Kidney glomerular epithelial cell (primary cell): ENCODE measurements at regions not wholly inside any gene's neighbourhood (a gene's known extent, or its start where the extent isn't known, plus 50 kb on each side); places are given as distances from the start of the nearest gene placed in this dataset.
"Not testable (repeated sequence)": the region's sequence is repeated elsewhere in the genome, so short reads cannot be mapped to it uniquely, and the experiment has no call there.

Source experiments
- DNase-seq: peaks from one replicate; lab custom pipeline; 2025; lab: John Stamatoyannopoulos, UW

DNA sequence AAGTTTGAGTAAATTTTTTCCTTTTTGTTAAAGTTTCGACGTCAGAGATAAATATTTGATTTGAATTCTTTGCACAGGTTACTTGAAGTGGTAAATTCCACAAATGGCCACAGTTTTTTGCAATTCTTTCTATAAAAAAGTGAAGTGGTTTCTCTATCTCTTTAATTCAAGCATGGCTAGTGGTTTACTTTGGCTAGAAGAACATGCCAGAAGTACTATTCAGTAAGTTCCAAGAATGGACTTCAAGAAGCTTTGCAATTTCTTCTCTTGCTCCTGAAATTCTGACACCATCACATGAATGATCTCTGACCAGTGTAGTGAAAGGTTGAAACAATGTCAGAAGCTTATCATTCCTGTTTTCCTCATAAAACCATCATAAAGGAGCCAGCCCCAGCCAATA, 55.7 kb upstream of the RNPC3 start:
- no peak for DNase-seq

DNA sequence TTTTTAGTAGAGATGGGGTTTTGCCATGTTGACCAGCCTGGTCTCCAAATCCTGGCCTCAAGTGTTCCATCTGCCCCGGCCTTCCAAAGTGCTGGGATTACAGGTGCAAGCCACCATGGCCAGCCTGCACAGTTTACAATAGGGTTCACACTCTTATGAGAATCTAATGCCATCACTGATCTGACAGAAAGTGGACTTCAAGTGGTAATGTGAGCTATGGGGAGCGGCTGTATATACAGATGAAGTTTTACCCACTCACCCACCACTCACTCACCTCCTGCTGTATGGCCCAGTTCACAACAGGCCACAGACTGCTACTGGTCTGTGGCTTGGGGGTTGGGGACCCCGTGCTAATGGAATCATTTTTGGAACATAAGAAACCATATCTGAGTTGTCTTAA, 58.4 kb upstream of the RNPC3 start:
- DNase-seq = no peak

DNA sequence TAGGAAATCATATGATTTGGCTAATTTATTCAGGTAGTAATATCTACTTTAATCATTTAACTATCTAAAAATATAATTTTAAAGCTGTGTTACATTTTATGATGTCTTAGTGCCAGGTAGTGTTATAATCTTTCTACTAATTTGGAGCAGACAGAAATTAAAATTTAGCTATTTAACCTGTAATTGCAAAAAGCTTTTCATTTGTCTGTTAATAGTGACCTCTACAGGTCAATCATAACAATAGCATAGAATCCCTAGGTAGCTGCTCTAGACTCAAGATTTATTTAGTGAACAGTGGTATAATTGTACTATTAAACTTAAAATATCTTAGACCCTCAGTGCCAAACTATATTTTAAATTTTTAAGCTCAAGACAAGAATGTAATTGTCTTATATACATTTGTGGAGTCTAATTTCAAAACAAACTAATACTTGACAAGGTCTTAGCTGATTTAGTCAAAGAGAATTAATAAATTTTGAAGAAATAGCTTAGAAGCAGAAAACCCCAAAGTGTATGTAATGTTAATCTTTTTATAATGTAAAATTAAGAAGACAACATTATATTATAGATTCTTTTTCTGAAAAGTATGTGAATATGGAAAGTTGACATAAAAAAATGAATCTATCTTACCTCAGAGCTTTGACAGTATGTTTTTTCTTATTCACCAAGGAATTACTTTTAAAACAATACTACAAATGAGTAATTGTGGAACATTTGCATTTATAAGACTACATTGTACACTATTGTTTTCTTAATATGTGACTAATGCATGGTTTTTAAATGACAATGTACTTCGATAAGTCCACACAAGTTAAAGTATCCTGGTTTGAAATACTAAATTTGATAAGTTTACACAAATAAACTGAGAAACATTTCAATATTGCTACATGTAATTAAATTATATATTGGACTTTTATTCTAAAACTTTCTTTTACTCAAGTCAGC, 64.1 kb upstream of the RNPC3 start:
- peak; percentile 73 for DNase-seq

DNA sequence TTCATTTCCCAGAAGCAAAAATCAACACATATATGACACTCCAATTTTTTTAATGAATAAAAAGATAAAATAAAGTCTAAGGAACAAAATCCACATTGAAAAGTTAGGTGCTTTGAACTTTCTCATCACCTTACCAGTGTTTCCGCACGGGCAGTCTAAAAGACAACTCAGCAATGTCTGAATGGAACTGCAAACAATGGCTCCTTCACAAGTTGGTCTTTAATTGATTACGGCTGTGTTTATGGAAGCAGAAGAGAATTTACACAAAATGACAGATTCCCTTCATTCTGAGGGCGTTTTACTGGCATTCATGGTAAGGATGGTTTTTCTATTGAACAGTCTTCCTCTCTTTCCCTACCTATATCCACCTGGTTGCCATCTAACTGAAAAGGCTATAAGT, 65.0 kb upstream of the RNPC3 start:
- DNase-seq = no peak

DNA sequence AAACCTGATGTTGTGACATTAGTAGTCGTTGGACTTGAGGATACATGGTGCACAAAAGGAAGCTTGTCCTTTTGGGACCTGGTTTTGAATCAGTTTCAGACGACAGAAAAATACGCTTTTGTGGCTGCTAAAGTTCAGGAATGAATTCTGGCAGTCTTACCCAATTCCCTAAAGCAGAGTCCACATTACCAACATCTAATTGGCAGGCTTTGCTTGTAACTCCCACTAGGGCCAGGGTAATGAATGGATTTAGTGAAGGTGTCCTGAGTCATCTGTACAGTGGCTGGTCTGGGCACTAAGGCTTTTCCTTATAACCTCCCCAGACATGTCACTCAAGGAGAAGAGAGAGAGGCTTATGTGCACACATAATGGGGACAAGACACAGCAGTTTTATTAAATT, 66.2 kb upstream of the RNPC3 start:
- DNase-seq = no peak

DNA sequence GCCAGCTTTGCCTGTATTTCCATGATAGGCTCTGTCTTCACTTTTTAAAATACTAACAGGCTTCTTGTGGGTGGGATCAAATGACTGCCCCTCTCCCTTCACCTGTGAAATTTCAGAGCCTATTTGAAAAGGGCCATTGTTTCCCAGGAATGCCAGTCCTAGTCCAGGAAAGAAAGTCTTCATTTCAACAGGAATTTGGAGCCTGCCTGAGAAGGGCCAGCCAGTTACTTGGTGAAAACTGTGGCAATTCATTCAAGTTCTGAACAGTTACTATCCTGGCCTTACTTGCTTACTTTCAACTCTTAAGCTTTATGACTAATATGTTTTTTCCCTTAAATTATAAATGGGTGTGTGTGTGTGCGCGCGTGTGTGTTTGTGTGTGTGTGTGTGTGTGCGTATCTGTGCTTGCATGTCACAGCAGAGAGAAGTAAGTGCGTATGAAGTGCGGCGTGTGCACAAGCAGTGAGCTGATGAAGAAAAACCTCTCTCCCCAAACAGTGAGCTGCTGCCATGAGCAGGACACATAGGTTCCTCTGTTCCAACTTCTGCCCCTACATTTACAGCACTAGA, 67.5 kb upstream of the RNPC3 start:
- no peak for DNase-seq

DNA sequence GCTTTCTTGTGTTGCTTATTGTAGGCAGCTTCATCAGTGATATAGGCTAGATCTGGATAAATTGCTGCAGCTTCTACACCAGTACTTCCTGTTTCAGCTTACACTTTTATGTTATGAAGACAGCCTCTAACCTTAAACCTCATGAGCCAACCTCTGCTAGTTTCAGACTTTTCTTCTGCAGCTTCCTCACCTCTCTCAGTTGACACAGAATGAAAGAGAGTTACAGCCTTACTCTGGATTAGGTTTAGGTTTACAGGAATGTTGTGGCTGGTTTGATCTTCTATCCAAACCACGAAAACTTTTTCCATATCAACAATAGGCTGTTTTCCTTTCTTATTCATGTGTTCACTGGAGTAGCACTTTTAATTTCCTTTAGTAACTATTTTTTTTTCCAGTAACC, 76.9 kb upstream of the RNPC3 start:
- DNase-seq = peak; percentile 81

DNA sequence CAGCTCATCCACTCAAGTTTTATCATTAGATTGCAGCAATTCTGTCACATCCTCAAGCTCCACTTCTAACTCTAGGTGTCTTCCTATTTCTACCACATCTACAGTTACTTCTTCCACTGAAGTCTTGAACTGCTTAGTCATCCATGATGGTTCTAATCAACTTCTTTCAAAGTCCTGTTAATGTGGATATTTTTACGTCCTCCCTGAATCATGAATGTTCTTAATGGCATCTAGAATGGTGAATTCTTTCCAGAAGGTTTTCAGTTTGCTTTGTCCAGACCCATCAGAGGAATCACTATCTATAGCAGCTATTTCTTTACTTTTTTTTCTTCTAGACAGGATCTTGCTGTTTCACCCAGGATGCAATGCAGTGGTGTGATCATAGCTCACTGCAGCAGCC, 78.0 kb upstream of the RNPC3 start:
- DNase-seq = no peak

DNA sequence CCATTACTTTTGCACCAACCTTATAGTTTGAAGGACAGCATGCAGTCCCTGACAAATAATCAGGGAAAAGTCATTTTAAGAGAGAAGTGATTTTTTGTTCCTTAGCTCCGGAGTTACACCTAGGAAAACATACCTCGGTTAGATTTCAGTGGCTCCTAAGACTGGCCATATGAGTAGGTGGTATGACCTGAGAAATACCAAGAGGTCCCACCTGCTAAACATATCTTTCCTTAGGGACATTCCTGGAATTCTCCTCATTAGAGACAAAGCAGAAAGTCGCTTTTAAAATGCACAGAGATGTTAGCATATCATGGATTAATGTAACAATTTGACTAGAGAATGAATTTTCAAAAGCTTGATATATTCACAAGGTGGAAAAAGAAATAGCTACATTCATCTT, 84.2 kb upstream of the RNPC3 start:
- no peak for DNase-seq

DNA sequence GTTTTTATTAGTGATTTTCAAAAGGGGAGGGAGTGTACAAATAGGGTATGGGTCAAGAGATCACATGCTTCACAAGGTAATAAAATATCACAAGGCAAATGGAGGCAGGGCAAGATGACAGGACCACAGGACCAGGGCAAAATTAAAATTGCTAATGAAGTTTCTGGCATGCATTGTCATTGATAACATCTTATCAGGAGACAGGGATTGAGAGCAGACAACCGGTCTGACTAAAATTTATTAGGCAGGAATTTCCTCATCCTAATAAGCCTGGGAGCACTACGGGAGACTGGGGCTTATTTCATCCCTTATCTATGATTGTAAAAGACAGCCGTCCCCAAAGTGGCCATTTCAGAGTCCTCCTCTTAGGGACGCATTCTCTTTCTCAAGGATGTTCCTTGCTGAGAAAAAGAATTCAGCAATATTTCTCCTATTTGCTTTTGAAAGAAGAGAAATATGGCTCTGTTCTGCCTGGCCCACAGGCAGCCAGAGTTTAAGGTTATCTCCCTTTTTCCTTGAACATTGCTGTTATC, 88.9 kb upstream of the RNPC3 start:
- DNase-seq = not testable (repeated sequence)

DNA sequence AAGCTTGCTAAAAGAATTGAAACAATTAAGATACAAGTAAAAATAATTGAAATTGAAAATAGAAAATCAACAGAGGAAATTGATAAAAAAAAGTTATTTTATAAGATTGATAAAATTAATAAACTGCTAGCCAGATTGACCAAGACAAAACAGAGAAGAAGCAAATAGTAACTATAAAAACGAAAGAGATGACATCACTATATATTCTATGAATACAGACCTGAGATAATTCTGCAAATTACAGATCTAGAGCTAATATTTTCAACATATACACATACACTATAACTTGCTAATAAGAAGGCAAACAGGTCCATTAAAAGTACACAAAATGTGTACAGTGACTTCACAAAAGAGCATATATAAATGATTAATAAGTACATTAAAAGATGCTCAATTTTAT, 90.1 kb upstream of the RNPC3 start:
- no peak for DNase-seq

DNA sequence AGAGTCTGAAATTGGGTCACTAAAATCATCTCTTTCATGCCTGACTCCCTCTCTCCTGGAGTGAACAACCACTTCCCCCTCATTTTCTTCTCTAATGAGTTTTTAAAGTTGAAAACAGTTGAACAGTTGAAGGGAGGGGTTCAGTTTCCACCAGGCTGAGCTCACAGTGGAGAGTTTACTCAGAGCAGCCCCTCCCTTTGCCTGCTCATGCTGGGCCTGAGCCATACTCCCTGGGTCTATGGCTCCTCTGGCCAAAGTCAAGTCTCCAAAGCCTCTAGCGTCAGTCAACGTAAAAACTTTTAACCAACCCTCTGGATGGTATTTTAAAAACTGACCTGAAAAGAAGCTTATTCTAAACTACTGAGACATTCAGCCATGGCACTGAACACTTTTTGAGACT, 100.8 kb upstream of the RNPC3 start:
- no peak for DNase-seq

DNA sequence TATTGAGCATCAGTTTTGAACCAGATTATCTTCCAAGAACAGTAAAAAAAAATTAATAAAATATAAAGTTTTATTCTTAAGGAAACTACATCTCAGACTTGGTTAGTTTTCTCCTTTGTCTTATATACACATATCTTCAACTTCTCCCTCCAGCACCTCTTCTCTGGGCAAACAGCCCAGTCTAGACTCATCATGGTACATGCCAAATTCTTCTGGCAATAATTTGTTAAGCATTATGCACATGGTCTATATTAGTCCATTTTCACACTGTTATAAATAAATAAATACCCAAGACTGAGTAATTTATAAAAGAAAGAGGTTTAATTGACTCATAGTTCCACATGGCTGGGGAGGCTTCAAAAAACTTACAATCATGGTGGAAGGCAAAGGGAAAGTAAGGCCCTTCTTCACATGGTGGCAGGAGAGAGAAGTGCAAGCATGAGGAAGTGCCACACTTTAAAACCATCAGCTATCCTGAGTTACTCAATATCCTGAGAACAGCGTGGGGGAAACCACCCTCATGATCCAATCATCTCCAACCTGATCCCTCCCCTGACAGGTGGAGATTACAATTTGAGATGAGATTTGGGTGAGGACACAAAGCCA, 108.7 kb upstream of the RNPC3 start:
- no peak for DNase-seq

DNA sequence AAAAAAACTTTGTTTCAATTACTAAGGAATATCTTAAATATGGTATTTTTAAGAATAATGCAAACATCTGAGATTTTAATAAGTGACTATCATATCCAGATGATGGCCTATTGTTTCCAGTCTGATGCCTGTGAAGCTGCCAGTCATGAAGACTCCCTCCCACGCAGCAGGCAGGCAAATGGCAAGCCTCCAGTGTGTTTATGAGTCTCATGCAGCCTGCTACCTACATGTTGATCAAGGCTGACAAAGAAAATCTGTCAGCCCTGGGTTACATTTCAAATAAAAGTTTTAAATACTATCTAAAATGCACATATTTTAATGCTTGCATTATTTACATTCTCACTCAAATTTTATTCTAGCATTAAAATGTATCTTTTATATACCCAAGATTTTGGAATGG, 137.6 kb upstream of the RNPC3 start:
- DNase-seq = no peak

DNA sequence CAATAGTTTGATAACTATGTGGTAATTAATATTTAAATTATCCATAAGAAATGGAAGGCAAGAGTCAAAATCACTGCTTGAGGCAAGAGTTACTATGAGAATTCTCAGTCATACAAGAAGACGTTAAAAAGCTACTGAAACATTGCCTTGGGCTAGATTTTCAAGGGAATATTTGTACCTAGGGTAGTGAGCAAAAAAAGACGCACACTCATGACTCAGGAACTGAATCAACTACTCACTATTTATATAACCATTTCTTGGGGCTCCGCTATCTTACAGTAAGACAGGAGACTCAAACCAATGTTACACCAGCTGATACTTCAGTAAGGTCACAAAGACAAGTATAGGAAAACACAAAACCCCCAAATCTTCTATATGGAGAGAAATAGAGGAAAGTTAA, 151.5 kb upstream of the RNPC3 start:
- no peak for DNase-seq

DNA sequence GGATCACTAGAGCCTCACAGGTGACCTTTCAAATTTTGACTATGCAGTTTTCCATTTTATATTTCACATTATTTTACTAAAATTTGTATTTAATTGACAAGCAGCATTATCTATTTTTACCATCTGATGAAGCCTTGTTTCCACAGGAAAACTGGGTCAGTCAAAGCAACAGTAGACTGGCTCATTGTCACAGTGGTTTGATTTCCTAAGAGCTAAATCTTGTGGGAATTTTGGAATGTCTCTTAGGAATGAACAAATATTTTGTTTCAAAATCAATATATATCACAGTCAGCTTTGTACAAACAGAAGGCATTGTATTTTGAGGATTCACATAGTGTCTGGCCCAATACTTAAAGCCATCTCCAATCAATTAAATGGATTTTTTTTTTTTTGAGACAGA, 152.6 kb upstream of the RNPC3 start:
- no peak for DNase-seq

DNA sequence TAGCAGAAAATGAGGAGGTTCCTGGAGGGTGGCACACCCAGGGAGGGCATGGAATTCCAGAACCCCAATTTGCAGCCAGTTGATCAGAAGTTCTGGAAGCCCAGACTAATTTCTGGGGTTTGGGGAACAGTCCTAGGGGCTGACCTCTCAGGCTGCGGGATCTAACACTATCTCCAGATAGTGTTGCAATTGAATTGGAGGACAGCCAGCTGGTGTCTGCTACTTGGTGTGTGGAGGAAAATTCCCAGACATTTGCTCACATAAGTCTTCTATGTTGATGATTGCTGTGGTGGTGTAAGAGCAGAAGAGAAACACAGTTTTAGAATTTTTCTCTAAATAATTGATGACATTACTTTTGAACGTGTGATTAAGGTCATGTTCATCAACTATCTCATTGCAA, 154.3 kb upstream of the RNPC3 start:
- peak; percentile 31 for DNase-seq

DNA sequence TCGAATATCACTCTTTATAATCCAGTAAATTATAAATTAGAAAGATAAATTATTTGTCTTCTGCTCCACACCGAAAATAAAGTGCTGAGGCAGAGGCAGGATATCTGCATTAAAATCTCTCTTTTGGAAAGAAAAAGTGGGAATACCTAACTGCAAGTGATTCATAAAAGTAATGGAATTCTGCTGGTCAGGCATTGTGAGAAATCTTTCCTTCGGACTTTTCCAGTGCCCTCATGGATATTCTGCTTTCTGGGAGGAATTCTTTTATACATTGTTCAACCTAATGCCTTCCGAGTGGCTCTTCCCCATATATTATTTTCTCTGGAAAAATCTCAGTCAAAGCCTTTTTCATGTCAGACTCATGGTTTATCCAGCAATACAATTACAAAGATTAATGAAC, 158.3 kb upstream of the RNPC3 start:
- DNase-seq = no peak

DNA sequence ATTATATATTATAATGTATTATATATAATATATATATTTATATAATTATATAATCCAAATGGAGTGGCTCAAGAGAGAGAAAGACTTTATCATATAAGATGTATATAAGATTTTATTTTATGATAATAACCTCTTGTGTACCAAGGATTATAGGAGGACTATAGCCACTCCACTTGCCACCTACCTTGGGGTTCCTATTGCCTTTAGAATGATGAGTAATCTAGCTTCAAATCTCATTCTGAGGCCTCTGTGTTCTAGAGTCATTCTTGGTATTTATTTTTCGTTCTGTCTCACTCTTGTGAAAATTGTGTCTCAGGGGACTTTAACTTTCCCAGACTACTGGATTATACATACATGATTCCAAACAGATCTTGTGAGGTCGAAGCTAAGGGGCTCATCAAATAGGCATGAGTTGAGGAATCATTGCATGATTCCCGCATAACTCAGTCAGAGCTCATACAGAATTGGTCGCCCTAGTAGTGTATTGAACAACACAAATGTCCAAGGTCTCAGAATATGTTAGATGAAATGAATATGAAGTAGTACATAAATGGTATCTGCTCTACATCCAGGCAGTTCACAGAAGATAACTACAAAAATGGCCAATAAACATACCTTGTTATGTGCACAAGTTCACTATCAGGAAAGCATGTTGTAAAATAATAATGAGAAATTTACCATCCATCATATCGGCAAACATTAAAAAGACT, 159.5 kb upstream of the RNPC3 start:
- no peak for DNase-seq

DNA sequence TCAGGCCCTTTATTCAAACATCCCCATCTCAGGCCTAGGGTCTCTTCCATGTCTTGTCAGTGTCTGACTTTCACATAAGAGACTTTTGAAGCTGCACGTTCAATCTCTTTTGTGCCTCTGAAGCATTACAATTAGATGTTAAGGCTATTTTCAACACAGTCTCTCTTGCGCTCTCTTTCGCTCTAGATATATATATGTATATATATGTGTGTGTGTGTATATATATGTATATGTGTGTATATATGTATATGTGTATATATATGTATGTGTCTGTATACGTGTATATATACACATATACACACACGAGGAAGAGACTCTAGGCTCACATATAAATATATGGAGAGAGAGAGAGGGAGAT, 162.5 kb upstream of the RNPC3 start:
- DNase-seq = no peak

DNA sequence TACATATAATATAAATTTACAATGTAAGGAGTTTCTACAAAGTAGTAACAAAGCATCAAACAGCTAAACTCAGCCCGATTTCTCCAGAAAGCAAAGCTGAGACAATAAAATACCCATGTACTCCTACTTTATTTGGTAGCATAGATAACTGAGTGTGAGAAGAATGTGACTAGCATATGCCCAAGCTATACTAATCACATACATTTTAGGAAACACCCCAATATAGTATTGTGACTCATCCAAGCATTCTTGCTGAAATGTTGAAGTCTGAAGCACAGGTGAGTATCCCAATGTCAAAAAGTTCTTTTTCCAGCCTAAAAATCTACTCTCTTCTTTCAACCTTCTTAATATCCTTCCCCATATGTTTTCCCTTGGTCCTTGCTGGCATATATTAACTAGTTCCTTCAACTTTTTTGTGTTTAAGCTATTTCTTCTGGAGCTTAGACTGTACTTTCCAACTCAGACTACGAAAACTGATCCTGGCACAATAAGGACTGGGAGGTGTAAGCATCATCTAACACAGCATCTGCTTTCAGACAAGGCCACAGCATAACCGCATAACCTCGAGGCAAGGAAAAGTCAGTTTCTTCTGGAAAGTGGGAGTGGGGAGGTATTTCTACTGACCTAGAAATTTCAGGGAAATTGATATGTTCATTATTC, 163.0 kb upstream of the RNPC3 start:
- DNase-seq = no peak

DNA sequence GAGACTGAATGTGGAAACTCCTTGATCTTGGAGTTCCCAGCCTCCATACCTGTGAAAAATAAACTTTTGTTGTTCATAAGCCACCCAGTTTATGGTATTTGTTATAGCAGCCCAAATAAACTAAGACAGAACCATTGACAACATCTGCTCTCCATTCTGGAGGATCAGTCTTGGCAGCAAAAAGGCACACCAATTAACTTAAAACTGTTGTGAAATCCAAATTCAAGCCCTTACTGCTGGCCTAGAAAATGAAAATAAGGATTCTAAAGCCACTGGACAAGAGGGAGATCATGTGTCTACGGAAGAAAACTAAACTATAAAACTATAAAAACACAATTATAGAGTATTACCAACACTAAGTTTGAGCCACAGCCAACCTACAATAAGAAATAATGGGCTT, 172.1 kb upstream of the RNPC3 start:
- DNase-seq = no peak
